HEK293T (cell line): ENCODE measurements at regions not wholly inside any gene's neighbourhood (a gene's known extent, or its start where the extent isn't known, plus 50 kb on each side); places are given as distances from the start of the nearest gene placed in this dataset.

Experiments
- ARNT ChIP-seq: fragments of 450-650 bp; IDR thresholded peaks from 2 replicates; pipeline ENCODE4 v1.6.1; 2017; ENCODE audit warnings: mild to moderate bottlenecking
- BHLHE40 ChIP-seq: fragments of 450-650 bp; IDR thresholded peaks from 2 replicates; pipeline ENCODE4 v1.6.1; 2016; ENCODE audit warnings: mild to moderate bottlenecking, moderate library complexity, borderline replicate concordance
- CTBP1 ChIP-seq: fragments of 450-650 bp; IDR thresholded peaks from 2 replicates; pipeline ENCODE4 v1.6.1; 2016; ENCODE audit warnings: borderline replicate concordance
- ELF4 ChIP-seq: fragments of 450-650 bp; IDR thresholded peaks from 2 replicates; pipeline ENCODE4 v1.6.1; 2017; ENCODE audit warnings: antibody characterized with exemption
- FOXA1 ChIP-seq: fragments of 450-650 bp; IDR thresholded peaks from 2 replicates; pipeline ENCODE4 v1.6.1; 2016; ENCODE audit warnings: mild to moderate bottlenecking
- FOXK2 ChIP-seq: fragments of 450-650 bp; IDR thresholded peaks from 2 replicates; pipeline ENCODE4 v1.6.1; 2016; ENCODE audit warnings: mild to moderate bottlenecking
- FOXM1 ChIP-seq: fragments of 450-650 bp; IDR thresholded peaks from 2 replicates; pipeline ENCODE4 v1.6.1; 2017; ENCODE audit warnings: mild to moderate bottlenecking, borderline replicate concordance
- HDGF ChIP-seq: fragments of 450-650 bp; IDR thresholded peaks from 2 replicates; pipeline ENCODE4 v1.6.1; 2017; ENCODE audit warnings: antibody characterized with exemption, borderline replicate concordance
- SP1 ChIP-seq: fragments of 450-650 bp; IDR thresholded peaks from 2 replicates; pipeline ENCODE4 v1.6.1; 2017
- SUZ12 ChIP-seq: fragments of 450-650 bp; IDR thresholded peaks from 2 replicates; pipeline ENCODE4 v1.6.1; 2016; ENCODE audit warnings: mild to moderate bottlenecking
- TARDBP ChIP-seq: fragments of 450-650 bp; IDR thresholded peaks from 2 replicates; pipeline ENCODE4 v1.6.1; 2016
- ZNF384 ChIP-seq: fragments of 450-650 bp; IDR thresholded peaks from 2 replicates; pipeline ENCODE4 v1.6.1; 2016
- TF ChIP-seq, protein P1 (sequence below): fragments of 450-650 bp; IDR thresholded peaks from 2 replicates; pipeline ENCODE4 v1.6.1; 2016

DNA sequence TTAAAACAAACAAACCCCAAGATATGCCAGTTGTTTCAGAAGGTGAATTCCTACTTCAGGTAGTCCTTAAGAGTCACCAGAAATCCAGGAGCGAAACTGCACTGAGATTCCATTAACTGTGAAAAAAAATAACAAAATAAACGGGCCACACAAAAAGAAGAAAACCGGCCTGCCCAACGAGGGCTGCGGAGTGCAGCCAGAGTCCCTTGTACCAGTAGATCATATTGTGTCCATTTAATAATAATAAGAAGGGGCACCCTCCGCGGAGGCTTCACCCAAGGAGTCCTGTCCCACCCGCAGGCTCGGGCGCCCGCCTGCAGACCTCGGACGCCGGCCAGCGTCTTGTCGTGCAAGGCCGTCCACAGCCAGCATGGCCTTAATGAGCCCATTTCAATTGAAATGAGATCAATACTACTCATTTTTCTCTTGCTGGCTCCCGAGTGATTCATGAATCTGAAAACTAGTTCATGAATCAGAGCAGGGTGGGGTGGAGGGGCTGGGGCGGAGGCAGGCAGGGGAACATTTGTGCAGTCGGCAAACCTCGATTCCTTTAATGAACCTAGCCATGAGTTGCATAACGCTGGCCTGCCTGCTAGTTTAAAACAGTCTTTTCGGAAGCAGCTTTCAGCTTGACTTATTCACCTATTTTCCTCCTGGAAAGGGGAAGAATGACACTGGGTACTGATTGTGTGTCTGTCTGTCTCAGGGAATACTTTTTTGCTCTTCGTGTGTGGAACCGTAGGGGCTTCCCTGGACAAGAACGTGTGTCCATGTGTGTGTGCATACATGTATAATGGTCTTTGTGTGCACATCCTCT lies 113.1 kb upstream of the IRF2BP2 start:
- TF ChIP-seq BHLHE40, result no peak
- no peak for TF ChIP-seq TARDBP
- TF ChIP-seq ARNT, result no peak
- no peak for TF ChIP-seq CTBP1
- no peak for TF ChIP-seq ZNF384
- TF ChIP-seq ELF4, result no peak
- TF ChIP-seq FOXA1, result no peak
- TF ChIP-seq SUZ12, result no peak
- TF ChIP-seq FOXM1, result no peak
- no peak for TF ChIP-seq FOXK2
- no peak for TF ChIP-seq SP1
- TF ChIP-seq, protein P1, sequence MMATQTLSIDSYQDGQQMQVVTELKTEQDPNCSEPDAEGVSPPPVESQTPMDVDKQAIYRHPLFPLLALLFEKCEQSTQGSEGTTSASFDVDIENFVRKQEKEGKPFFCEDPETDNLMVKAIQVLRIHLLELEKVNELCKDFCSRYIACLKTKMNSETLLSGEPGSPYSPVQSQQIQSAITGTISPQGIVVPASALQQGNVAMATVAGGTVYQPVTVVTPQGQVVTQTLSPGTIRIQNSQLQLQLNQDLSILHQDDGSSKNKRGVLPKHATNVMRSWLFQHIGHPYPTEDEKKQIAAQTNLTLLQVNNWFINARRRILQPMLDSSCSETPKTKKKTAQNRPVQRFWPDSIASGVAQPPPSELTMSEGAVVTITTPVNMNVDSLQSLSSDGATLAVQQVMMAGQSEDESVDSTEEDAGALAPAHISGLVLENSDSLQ, result no peak
- TF ChIP-seq HDGF, result no peak
